ENCODE measurements at regions not wholly inside any gene's neighbourhood (a gene's known extent, or its start where the extent isn't known, plus 50 kb on each side); places are given as distances from the start of the nearest gene placed in this dataset.

DNA sequence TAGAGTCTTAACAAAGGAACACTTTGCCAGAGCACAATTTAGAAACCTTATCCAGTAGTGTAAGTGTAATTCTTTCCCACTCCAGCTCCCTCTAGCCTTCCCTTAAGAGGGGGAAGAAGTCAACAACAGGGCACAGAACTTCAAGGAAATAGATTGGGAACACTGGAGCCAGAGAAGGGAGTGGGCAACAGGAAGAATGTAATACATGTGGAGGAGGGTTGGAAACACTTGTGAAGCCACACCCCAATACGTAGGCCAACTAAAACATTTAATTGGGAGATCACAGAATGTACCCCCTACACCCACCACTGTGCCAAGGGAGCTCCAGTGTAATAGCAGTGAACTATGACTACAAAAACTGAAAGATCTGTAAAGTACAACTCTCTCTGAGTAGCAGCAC, 735.7 kb upstream of the HS3ST5 start:
- TF ChIP-seq, protein P1, sequence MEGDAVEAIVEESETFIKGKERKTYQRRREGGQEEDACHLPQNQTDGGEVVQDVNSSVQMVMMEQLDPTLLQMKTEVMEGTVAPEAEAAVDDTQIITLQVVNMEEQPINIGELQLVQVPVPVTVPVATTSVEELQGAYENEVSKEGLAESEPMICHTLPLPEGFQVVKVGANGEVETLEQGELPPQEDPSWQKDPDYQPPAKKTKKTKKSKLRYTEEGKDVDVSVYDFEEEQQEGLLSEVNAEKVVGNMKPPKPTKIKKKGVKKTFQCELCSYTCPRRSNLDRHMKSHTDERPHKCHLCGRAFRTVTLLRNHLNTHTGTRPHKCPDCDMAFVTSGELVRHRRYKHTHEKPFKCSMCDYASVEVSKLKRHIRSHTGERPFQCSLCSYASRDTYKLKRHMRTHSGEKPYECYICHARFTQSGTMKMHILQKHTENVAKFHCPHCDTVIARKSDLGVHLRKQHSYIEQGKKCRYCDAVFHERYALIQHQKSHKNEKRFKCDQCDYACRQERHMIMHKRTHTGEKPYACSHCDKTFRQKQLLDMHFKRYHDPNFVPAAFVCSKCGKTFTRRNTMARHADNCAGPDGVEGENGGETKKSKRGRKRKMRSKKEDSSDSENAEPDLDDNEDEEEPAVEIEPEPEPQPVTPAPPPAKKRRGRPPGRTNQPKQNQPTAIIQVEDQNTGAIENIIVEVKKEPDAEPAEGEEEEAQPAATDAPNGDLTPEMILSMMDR (conservative IDR thresholded peaks at IDR 0.05; ENCODE audit: low read depth in 2 of 2): no peak
- TF ChIP-seq POLR2AphosphoS5 (IDR thresholded peaks at IDR 0.05; ENCODE audit: low read depth): no peak
- TF ChIP-seq EZH2 (IDR thresholded peaks at IDR 0.05; ENCODE audit: low read depth, unreplicated experiment): no peak
- TF ChIP-seq CREB1 (CRISPR knock-in tag; IDR thresholded peaks at IDR 0.05; ENCODE audit: low read depth): no peak
- TF ChIP-seq EZH2phosphoT487 (IDR thresholded peaks at IDR 0.05; ENCODE audit: unreplicated experiment): no peak
- TF ChIP-seq NANOG (IDR thresholded peaks at IDR 0.05; ENCODE audit: borderline replicate concordance): no peak
- TF ChIP-seq, protein P2, sequence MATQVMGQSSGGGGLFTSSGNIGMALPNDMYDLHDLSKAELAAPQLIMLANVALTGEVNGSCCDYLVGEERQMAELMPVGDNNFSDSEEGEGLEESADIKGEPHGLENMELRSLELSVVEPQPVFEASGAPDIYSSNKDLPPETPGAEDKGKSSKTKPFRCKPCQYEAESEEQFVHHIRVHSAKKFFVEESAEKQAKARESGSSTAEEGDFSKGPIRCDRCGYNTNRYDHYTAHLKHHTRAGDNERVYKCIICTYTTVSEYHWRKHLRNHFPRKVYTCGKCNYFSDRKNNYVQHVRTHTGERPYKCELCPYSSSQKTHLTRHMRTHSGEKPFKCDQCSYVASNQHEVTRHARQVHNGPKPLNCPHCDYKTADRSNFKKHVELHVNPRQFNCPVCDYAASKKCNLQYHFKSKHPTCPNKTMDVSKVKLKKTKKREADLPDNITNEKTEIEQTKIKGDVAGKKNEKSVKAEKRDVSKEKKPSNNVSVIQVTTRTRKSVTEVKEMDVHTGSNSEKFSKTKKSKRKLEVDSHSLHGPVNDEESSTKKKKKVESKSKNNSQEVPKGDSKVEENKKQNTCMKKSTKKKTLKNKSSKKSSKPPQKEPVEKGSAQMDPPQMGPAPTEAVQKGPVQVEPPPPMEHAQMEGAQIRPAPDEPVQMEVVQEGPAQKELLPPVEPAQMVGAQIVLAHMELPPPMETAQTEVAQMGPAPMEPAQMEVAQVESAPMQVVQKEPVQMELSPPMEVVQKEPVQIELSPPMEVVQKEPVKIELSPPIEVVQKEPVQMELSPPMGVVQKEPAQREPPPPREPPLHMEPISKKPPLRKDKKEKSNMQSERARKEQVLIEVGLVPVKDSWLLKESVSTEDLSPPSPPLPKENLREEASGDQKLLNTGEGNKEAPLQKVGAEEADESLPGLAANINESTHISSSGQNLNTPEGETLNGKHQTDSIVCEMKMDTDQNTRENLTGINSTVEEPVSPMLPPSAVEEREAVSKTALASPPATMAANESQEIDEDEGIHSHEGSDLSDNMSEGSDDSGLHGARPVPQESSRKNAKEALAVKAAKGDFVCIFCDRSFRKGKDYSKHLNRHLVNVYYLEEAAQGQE (IDR thresholded peaks at IDR 0.05; ENCODE audit: unreplicated experiment): no peak
- TF ChIP-seq STAT1 (IDR thresholded peaks at IDR 0.05; ENCODE audit: unreplicated experiment): no peak
- TF ChIP-seq JUNB (IDR thresholded peaks at IDR 0.05; ENCODE audit: unreplicated experiment): no peak
- TF ChIP-seq, protein P3, sequence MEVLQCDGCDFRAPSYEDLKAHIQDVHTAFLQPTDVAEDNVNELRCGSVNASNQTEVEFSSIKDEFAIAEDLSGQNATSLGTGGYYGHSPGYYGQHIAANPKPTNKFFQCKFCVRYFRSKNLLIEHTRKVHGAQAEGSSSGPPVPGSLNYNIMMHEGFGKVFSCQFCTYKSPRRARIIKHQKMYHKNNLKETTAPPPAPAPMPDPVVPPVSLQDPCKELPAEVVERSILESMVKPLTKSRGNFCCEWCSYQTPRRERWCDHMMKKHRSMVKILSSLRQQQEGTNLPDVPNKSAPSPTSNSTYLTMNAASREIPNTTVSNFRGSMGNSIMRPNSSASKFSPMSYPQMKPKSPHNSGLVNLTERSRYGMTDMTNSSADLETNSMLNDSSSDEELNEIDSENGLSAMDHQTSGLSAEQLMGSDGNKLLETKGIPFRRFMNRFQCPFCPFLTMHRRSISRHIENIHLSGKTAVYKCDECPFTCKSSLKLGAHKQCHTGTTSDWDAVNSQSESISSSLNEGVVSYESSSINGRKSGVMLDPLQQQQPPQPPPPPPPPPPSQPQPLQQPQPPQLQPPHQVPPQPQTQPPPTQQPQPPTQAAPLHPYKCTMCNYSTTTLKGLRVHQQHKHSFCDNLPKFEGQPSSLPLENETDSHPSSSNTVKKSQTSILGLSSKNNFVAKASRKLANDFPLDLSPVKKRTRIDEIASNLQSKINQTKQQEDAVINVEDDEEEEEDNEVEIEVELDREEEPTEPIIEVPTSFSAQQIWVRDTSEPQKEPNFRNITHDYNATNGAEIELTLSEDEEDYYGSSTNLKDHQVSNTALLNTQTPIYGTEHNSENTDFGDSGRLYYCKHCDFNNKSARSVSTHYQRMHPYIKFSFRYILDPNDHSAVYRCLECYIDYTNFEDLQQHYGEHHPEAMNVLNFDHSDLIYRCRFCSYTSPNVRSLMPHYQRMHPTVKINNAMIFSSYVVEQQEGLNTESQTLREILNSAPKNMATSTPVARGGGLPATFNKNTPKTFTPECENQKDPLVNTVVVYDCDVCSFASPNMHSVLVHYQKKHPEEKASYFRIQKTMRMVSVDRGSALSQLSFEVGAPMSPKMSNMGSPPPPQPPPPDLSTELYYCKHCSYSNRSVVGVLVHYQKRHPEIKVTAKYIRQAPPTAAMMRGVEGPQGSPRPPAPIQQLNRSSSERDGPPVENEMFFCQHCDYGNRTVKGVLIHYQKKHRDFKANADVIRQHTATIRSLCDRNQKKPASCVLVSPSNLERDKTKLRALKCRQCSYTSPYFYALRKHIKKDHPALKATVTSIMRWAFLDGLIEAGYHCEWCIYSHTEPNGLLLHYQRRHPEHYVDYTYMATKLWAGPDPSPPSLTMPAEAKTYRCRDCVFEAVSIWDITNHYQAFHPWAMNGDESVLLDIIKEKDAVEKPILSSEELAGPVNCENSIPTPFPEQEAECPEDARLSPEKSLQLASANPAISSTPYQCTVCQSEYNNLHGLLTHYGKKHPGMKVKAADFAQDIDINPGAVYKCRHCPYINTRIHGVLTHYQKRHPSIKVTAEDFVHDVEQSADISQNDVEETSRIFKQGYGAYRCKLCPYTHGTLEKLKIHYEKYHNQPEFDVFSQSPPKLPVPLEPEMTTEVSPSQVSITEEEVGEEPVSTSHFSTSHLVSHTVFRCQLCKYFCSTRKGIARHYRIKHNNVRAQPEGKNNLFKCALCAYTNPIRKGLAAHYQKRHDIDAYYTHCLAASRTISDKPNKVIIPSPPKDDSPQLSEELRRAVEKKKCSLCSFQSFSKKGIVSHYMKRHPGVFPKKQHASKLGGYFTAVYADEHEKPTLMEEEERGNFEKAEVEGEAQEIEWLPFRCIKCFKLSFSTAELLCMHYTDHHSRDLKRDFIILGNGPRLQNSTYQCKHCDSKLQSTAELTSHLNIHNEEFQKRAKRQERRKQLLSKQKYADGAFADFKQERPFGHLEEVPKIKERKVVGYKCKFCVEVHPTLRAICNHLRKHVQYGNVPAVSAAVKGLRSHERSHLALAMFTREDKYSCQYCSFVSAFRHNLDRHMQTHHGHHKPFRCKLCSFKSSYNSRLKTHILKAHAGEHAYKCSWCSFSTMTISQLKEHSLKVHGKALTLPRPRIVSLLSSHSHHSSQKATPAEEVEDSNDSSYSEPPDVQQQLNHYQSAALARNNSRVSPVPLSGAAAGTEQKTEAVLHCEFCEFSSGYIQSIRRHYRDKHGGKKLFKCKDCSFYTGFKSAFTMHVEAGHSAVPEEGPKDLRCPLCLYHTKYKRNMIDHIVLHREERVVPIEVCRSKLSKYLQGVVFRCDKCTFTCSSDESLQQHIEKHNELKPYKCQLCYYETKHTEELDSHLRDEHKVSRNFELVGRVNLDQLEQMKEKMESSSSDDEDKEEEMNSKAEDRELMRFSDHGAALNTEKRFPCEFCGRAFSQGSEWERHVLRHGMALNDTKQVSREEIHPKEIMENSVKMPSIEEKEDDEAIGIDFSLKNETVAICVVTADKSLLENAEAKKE (CRISPR knock-in tag; IDR thresholded peaks at IDR 0.05): no peak
- TF ChIP-seq ZNF331 (CRISPR knock-in tag; IDR thresholded peaks at IDR 0.05; ENCODE audit: low read depth): no peak

Data from GM23338 (cell line).